Left cardiac atrium (tissue), 4 donors: ENCODE measurements at regions not wholly inside any gene's neighbourhood (a gene's known extent, or its start where the extent isn't known, plus 50 kb on each side); places are given as distances from the start of the nearest gene placed in this dataset.

Experiments used
- ATAC-seq, 2 donors: fragments of 200-7000 bp; cut with Tn5 transposase; one replicate each; pipeline ENCODE4 v1.9.1; 2020; ENCODE audit warnings: mild to moderate bottlenecking in 2 of 2, moderate library complexity in 2 of 2
- DNase-seq: peaks from one replicate; pipeline ENCODE4 v3.0.0-alpha.2; 2020
- intact Hi-C, 2 donors: fragments of 100-400 bp; cut with DNase I; formaldehyde crosslinking; loops; one replicate each; pipeline versions ENCODE4 v1.14.1 to v1.15.1; 2022 to 2023
- donor health status: DM: no; HTN: yes; CAD: no.
- donor health status: DM: no; HTN: yes; CAD: no; lungs with severe emphysema.
- donor health status: DM: yes; HTN: yes; CAD: no.
- donor health status: Dilated cardiomyopathy.

DNA sequence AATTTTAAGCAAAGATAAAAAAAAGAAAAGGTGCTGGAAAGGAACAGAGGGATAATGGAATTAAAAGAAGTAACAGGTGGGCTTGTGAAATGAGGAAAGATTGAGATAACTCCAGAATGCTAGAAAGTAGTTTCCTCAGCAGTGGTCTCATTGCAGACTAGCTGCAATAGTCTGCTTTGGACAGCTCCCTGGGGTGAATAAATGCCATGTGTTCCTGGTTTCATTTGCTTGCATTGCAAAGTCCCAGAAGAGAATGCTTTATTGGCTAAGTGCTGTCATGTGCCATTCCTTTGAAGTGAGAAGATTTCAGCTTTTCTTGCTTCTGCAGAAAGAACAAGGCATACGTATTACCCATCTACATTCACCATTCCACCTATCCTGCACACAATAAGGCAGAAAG lies 478.8 kb upstream of the RAG2 start:
- ATAC-seq (no peak), DNase-seq (no peak)
- intact Hi-C loops = no loop called here

DNA sequence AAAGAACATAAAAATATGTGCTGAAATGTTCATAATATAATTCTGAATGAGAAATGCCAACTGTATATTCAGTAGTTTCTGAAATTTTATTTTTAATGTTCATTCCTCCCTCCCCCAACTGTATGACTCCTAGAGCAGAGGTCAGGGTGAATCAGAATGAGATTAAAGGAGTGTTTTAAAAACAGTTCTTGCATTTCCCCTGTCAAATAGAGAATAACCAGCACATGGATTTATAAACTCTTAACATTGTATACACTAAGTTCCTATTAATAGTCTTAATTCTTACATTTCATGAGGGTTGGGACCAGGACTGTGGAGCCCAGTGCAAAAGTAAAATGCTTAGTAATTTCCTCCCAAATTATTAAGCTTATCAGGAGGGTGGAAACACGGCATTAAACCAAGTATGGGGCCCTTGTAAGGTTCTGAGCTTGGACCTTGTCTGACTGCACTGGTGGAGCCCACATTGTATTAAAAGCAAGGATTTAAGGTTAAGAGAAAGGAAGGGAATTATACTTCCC lies 474.6 kb upstream of the RAG2 start:
- DNase-seq (no peak), ATAC-seq (no peak)
- intact Hi-C loops = no loop called here

DNA sequence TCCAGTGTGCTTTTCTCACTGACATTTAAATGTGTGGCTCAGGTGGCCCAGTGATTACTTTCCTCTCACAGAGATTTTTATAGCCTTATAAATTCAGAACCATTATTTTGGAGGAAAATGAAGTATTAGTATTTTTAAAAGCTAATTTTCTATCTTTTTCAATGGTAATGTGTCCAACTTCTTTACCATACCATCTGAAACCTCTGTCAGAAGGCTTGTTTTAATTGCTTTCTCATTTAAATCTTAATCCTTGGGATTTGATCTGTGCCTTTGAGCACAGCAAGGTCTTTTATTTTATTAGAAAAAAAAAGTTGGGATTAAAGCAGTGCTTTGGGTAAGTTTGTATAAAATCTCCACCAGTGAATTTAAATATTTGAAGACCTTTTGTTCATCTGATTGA lies 452.3 kb upstream of the RAG2 start:
- intact Hi-C loops = no loop called here
- ATAC-seq (no peak), DNase-seq (no peak)

DNA sequence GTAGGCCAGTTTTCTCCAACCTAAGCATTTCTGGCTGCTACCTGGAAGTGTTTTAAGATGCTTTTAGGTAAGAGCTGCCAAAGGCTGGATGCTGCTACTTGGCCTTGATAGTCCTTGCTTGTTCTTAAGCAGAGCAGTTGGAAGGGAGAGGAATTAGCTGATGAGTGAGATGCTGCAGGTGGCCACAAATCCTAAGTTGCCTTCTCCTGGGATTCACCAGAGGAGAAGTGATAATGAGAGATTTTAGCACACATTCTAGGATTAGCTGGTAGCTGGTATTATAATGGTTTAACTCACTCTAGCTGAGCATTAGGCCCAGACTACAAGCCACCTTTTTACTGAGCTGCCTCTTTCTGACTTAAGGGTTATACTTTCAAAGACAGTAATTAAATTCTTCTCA lies 442.9 kb upstream of the RAG2 start:
- no peak for ATAC-seq
- intact Hi-C loops = no loop called here

DNA sequence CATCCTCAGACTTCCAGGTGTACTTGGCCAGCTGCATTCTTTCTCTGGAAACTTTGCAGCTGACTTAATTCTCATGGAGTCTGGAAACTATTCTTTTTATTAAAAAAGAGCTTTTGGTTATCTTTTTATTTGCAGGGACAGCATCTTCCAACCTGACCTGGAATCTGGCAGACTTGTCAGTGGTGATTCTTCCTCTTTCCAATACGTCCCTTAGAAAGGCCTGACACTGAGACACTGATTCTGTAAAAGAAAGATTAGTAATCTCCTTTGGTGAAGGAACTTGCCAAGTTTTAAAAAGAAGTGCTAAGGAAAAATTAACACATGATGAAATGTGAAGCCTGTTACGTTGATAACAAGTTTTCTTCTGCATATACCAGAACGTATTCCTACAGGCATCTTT lies 440.9 kb upstream of the RAG2 start:
- ATAC-seq = no peak
- no peak for DNase-seq
- intact Hi-C loops = no loop called here

More for the DNA sequence above, 442.9 kb upstream of the RAG2 start:
- no peak for DNase-seq

DNA sequence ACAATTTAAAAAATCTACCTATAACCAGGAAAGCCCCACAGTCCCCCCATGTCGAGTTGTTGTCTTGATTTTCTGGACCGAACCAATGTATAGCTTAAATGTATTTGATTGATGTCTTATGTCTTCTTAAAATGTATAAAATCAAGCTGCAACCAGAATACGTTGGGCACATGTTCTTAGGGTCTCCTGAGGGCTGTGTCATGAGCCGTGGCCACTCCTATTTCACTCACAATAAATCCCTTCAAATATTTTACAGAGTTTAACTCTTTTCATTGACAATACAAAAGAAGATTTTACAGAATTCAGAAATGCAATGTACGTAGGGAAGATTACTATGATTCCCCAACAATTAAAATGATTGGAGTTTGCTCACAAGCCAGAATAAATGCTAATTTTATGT lies 428.7 kb upstream of the RAG2 start:
- DNase-seq = no peak
- intact Hi-C loops = no loop called here
- no peak for ATAC-seq

DNA sequence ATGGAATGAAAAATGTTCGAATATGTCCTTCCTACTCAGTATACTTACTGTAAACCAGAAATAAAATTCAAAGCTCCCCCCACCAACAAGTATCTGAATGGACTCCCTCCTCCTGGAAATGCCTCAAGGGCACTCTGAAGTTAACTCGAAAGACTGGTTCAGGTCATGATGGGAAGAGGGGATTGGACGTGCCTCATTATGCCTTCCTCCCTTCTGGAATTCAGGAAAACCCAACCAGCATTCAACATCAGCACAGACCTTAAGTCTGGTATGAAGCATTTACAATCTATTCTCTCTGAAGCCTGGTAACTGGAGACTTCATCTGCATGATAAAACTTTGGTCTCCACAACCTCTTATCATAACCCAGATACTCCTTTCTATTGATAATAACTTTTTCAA lies 428.3 kb upstream of the RAG2 start:
- intact Hi-C loops = no loop called here
- ATAC-seq (no peak), DNase-seq (no peak)

DNA sequence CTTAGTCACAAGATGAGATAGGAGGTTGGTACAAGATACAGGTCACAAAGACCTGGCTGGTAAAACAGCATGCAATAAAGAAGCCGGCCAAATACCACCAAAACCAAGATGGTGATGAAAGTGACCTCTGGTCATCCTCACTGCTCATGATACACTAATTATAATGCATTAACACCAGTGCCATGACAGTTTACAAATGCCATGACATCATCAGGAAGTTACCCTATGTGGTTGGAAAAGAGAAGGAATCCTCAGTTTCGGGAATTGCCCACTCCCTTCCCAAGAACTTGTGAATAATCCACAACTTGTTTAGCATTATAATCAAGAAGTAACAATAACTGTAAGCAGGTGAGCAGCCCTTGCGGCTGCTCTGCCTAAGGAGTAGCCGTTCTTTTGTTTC lies 408.5 kb upstream of the RAG2 start:
- no peak for DNase-seq
- intact Hi-C loops = no loop called here
- ATAC-seq = no peak

DNA sequence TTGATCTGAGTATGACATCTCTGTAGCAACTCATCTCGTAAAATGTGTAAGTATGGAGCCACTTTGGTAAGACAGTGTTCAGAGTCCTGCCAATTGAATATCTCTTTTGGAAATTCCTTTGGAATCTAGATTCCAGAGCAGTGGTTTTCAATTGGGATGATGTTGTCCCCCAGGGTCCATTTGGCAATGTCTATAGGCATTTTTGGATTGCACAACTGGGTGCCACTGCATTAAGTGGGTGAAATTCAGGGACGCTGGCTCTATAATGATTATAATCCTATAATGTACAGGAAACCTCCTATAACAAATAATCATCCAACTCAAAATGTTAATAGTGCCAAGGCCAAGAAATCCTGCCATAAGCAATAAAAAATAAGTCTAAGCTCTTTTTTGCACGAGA lies 404.8 kb upstream of the RAG2 start:
- DNase-seq (no peak), ATAC-seq (no peak)
- intact Hi-C loops = no loop called here

DNA sequence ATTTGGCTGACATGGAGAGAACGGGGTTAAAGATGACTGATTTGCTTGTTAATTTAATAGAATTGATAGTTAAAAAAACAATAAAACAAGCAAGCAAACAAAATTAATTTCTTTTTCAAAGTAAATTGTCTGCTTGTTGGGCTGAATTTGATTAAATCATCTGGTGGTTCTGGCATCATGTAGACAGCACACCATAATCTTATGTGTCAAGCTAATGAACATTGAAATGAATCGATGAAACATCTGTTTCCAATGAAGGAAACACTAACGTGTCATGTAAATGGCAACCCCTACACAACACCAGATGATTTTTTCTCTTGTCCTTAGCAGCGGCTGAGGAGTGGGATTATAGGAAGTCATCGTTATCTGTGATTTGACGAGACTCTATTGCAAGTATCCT lies 399.6 kb upstream of the RAG2 start:
- ATAC-seq (no peak), DNase-seq (no peak)
- intact Hi-C loops = no loop called here

DNA sequence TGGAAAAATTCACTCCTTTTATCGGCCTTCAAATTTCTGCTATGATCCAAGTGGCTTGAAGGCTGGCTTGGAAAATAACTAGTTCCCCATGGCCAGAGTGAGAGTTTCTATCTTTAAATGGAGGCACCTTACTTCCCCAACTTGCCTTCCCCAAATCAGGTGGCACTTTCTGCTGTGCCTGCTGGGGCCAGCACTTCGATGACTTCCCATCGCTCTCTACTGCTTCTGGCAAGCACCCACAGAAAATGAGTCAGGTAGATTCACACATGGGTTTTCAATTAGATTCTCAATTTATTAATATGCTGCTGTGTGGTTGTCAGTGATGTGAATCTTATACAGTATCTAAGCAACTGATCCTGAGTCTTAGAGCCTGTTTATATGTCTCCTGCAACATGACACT lies 398.8 kb upstream of the RAG2 start:
- intact Hi-C loops = no loop called here
- no peak for DNase-seq

DNA sequence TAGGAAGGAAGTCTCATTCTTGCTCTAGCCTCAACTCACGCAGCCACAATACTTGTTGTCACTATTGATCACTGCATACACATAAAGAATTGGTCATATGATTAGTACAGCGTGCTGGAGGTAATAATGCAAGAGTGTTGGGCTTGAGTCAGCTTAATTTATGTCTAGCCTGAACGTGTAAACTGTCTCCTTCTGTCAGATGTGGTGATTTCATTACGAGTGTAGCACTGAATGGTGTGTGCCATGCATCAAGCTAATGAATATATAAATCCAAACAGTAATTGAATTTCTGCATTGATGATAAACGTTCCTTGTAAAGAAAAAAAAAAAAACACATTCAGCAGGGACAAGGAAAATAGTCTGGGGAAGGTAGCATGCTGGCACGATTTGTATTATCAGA lies 396.2 kb upstream of the RAG2 start:
- no peak for ATAC-seq
- no peak for DNase-seq
- intact Hi-C loops = no loop called here

More for the DNA sequence above, 398.8 kb upstream of the RAG2 start:
- ATAC-seq = no peak

DNA sequence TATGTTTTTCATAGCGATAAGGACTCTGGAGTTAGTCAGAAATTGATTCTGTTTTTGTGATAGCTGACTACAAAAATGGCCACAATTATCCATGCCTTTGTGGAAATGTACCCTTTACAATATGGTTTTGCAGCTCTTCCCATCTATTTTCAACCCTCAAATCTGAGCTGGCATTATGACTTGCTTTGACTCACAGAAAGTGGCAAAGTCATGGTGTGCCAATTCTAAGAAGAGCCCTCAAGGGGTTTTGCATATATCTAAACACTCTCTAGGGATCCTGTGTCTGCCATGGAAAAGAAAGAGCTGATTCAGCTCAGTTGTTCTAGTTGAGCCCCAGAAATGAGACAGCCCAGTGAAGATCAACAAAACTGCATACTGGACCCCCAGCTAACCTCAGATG lies 390.5 kb upstream of the RAG2 start:
- intact Hi-C loops = no loop called here
- ATAC-seq (no peak), DNase-seq (no peak)

DNA sequence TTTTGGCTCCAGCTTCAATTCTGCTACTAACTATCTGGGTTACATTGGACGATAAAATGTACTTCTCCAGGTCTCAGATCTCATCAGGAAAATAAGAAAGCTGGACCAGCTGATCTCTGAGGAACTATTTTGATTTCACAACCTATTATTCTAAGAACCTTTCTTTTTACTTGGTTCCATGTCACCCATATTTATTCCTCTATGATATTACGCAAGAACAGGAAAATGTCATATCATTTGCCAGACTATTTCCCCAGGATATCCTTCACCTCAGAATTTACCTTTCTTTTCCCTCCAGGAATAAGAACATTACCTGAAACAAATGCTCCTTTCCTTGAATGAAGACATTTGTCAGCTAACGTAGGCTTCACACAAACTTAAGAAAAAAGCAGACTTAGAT lies 387.5 kb upstream of the RAG2 start:
- intact Hi-C loops = no loop called here
- ATAC-seq = no peak
- DNase-seq = no peak

DNA sequence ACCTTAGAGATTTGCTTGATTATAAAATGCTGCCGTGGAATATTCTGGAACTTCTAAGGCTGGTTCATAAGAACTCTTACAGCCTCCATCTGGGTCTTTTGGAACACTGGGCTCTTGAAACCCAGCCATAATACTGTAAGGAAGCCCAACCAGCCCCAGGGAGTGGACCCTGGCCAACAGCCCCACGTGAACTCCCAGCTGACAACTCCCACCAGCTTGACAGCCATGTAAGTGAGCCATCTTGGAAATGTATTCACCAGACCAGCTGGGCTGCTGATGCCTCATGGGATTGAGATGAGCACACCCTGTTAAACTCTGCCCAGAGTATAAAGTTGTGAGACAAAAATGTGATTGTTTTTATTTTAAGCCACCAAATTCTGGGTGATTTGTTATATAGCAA lies 378.7 kb upstream of the RAG2 start:
- no peak for DNase-seq

DNA sequence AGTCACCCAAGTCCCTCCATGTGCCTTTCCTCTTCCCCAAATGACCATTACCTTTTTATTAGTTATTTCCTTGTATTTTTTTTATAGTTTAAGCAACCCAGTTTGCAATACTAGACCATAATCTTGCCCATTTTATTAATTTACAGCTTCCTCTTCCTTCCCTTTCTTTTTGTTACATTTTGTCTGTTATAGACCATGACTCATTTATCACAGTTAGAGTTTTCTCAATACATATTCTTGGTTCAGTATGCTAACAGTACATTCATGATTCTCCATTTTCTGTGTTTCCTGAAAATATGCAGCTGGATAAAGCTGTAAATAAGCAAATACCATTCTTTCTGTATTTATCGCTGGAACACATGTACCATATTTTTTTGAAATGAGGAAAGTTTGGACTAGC lies 376.7 kb upstream of the RAG2 start:
- intact Hi-C loops = no loop called here
- DNase-seq = no peak
- ATAC-seq = no peak

More for the DNA sequence above, 378.7 kb upstream of the RAG2 start:
- intact Hi-C loops = no loop called here
- ATAC-seq = peak; percentile 37 to 59

DNA sequence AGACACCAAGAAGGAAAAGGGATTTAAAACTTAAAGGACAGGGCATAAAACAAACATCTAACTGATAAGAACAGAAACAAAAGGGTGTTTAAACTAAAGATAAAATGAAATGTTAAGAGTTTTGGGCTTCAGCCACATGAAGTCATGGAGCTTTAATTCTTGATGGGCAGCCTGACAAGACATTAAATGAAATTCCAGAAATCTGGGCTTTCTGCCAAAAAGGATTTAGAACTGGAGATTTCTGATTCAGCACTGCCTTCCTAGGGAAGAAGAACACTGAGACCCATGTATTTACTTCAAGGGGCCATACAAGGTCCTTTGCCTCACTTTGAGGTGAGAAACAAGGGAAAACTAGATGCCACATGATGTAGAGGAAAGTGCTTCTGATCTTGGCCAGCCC lies 355.9 kb upstream of the RAG2 start:
- ATAC-seq (no peak), DNase-seq (no peak)
- intact Hi-C loops = no loop called here

DNA sequence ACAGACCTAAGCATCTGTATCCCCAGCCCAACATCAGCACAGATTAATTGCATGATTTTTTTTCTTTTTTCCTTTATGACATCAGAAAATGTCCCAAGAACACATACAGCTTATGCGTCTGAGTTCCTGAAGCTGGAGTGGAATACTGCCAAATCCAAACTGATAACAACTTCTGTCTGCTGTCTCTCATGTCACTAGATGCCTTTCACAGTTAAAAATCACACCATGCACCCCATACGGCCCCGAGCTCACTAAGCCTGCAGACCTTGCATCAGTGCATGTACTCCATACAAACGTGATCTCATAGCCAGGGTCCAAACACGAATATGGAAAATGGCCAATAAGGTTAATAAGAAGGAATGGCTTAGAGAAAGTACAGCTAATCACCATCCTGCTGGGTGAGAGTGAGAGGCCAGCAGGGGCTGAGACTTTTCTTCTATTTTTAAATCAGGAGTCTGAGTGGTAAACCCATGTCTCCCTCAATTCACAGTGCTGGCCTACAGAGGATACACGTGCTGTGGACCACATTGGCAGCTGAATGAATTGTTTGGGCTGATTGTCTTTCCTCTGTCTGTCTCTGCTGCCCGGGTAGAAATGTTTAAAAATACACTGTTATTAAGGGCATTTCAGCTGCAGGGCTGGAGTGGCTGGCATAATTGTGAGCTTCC lies 350.6 kb upstream of the RAG2 start:
- DNase-seq = no peak
- peak in 1 of 2 donors; percentile 83 for ATAC-seq
- intact Hi-C loops = no loop called here

DNA sequence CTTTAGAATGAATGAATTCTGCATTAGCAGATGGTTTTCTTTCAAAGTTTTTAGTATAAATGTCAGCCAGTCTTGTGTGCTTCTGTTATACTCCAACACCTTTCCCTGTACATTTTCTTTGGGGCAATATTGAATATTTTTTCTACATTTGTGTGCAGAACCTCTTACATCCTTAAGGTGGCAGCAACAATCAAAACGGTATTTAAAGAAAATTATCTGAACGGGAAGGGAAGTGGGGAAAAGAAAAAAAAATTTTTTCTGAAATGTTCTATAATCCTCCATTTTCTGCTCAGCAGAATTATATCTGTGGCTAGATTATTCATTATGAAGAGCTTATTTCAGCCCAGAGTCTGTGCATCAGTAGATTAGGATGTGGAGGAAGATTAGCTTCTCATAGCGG lies 347.3 kb upstream of the RAG2 start:
- DNase-seq = no peak
- no peak for ATAC-seq
- intact Hi-C loops = no loop called here

DNA sequence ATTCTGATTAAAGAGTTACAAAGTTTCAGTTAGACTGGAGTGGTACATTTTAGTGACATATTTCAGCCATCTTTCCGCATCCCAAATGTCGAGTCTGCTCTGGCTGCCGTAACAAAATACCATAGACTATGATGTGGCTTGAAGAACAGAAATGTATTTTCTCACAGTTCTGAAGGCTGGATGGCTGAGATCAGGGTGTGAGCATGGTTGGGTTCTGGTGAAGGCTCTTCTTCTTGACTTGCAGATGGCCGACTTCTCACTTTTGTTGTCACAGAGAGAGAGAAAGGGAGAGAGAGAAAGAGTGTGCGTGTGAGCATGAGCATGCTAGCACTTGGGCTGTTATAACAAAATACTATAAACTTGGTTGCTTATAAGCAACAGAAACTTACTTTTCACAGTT lies 335.4 kb upstream of the RAG2 start:
- ATAC-seq (no peak), DNase-seq (no peak)
- intact Hi-C loops = no loop called here

DNA sequence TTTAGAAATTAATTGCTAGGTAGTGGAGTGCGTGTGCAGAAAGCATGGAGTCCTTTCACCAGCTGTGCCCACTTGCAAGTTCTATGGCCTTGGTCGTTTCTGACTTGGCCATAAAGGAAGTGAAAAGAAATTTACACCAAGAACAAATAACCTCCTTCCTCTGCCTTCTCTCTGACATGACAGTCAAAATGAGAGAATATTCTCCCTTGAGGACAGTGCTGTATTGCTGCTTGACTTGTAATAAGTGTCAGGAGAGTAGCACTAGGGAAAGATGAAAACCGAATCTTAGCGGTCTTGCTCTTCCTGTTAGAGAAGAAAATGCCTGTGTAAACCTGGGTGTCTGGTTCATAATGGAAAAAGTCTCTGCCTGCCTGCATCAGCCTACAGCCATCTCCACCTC lies 333.1 kb upstream of the RAG2 start:
- DNase-seq (no peak), ATAC-seq (no peak)
- intact Hi-C loops = no loop called here

DNA sequence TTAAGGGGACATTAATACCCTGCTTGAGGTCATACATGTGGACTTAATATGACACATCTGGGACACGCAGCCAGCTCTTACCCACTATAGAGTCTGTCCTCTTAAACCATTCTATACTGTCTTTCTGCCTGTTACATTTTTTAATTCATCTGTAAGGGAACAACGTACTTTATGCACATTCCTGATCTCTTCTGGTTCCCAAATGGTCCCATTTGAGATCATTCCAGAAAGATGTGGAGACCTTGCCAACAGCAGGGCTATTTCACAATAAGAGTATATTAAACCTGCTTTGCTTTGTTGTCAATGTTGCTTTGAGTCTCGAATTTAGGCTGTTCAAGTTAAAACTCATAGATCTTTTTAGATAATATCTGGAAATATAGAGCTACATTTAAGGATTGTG lies 332.2 kb upstream of the RAG2 start:
- intact Hi-C loops = no loop called here
- DNase-seq = no peak
- ATAC-seq = no peak
